Spleen (tissue), 7 donors: ENCODE measurements at regions not wholly inside any gene's neighbourhood (a gene's known extent, or its start where the extent isn't known, plus 50 kb on each side); places are given as distances from the start of the nearest gene placed in this dataset.

Experiments used
- CTCF ChIP-seq, 11 experiments: fragments of 200-600 bp in 7 of 11; fragments of 450-650 bp in 4 of 11; sonication (generic) in 4 of 11; IDR thresholded peaks in 8 of 11; conservative IDR thresholded peaks in 3 of 11; 1 replicate in 7 of 11; 2 replicates in 4 of 11; pipeline versions ENCODE4 v1.4.0 to v1.8.0; 2016 to 2021; ENCODE audit warnings: antibody characterized with exemption in 11 of 11, inconsistent platforms in 4 of 11, mild to moderate bottlenecking in 1 of 11
- POLR2AphosphoS5 ChIP-seq, 3 donors: sonication (generic); formaldehyde crosslinking; IDR thresholded peaks; one replicate each; pipeline ENCODE4 v1.5.1; 2017; ENCODE audit warnings: antibody characterized with exemption in 3 of 3
- donor health status: DM: no; HTN: no; CAD: no; lungs with moderate emphysema.
- donor health status: DM: no; HTN: no; CAD: no.
- donor health status: DM: no; HTN: no; CAD: no.

- no peak for TF ChIP-seq CTCF (IDR thresholded peaks at IDR 0.05 in 8 of 11, conservative IDR thresholded peaks at IDR 0.05 in 3 of 11)
- TF ChIP-seq POLR2AphosphoS5 (IDR thresholded peaks at IDR 0.05), result no peak
Measured at GRCh38 chr3:89867286-89867685, 759.9 kb downstream of the EPHA3 start.
